Activated T-cell treated with anti-CD3 and anti-CD28 coated beads, Interleukin-2, amount 50 U/mL, for 48 hours (primary cell): ENCODE measurements at regions not wholly inside any gene's neighbourhood (a gene's known extent, or its start where the extent isn't known, plus 50 kb on each side); places are given as distances from the start of the nearest gene placed in this dataset.

Experiments
- DNase-seq, 2 experiments: peaks; one replicate each; pipeline ENCODE4 v3.0.0-alpha.2; 2020

GRCh38 chr2:219772103-219772635, 144.7 kb downstream of the SLC4A3 start:
- DNase-seq: no peak

- no peak for DNase-seq
Measured at GRCh38 chr2:219772697-219773096, 145.3 kb downstream of the SLC4A3 start.

- DNase-seq: no peak
Measured at GRCh38 chr2:219775506-219775905, 148.1 kb downstream of the SLC4A3 start.

- no peak for DNase-seq
Measured at GRCh38 chr2:219777388-219777787, 150.0 kb downstream of the SLC4A3 start.

GRCh38 chr2:219778189-219778588, 150.8 kb downstream of the SLC4A3 start:
- DNase-seq: no peak

DNA sequence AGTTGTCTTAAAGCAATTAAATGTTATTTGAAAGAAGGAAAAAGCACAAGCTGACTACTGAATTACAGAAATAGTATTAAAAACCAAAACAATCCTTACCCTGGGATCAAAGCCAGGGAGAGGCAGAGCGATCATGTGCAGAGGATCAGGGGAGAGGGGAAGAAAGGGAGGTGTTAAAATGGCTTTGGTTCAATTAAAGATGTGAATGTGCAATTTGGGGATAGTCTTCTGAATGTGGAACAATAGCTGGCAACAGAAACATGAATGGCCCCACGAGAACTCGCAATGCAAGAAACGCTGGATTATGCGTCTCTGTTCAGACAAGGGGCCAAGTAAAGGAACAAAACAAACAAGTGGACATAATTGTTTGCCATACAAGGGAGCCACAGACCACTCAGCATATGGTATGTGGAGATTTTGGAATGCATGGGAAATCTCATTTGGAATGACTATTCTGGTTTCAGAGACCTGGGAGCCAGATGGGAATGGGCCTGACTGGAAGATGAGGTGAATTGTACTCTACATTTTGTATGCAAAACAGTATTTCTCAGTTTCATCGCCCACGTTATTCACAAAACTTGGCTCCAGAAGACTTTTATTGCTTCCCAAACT, 155.4 kb downstream of the SLC4A3 start:
- DNase-seq: no peak

GRCh38 chr2:219783359-219783975, 156.0 kb downstream of the SLC4A3 start:
- DNase-seq: no peak

GRCh38 chr2:219784178-219784577, 156.7 kb downstream of the SLC4A3 start:
- DNase-seq: no peak

- DNase-seq: no peak
Measured at GRCh38 chr2:219789476-219789875, 162.0 kb downstream of the SLC4A3 start.

- DNase-seq: no peak
Measured at GRCh38 chr2:219792446-219792845, 165.0 kb downstream of the SLC4A3 start.

DNA sequence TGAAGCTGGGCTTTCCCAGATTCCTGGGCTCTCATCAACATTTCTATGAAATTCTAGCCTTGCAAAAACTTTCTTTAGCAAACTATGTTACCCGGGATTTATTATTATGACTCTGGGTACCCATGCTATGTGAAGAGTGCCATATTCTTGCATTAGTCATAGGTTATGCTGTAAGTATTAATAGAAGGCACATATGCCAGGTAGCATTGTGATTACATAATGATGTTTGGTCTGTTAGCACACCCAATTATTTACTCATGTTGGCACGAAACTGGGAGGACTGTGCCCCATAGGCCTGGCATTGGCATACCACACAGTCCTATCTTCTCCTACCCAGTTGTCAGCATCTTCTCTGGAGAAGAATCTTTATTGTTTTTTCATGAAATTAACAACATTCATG, 171.0 kb downstream of the SLC4A3 start:
- DNase-seq: no peak

- DNase-seq: no peak
Measured at GRCh38 chr2:219803294-219803693, 175.9 kb downstream of the SLC4A3 start.

DNA sequence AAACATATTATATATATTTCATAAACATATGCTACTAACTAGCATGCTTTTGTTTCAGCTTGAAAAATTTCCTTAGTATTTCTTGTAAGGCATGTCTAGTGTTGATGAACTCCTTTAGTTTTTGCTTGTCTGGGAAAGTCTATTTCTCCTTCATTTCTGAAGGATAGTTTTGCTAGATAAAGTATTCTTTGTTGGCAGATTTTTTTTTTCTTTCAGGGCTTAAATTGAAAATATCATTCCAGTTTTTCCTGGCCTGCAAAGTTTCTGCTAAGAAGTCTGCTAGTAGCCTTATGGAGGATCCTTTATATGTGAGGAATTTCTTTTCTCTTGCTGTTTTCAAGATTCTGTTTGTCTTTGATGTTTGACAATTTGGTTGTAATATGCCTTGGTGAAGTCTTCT, 183.5 kb downstream of the SLC4A3 start:
- DNase-seq: no peak

DNA sequence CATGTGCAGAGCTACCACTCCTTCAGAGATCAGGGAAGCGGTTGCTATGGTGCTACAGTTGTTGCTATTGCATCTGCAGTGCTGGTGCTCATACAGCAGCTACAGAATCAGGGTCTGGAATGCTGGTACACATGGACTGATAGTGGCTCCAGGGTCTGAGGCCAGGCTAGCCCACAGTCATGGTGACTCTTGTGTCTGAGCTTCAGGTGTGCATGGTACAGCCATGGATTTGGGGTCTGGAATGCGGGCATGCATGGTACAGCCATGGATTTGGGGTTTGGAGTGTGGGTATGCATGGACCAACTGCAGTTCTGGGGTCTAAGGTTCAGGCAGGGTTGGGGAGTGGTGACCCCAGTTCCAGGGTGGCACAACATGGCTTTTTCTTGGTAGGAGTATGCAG, 185.2 kb downstream of the SLC4A3 start:
- no peak for DNase-seq

DNA sequence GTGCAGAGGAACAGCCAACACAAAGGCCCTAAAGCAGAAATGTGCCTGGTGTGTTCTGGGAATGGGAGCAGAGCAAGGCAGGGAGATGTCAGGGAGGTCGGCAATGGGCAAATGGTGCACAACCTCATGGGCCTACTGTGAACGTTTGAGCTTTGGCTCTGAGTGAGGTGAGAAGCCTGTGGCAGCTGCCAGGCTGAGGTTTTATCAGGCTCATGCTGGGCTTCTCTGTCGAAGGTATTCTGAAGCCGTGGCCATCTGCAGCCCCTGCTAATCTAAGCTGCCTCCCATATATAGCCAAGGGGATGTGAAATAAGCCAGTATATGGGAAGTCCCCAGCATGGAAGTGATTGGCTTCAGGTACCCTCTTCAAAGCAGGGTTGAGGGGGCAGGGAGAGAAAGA, 193.3 kb downstream of the SLC4A3 start:
- no peak for DNase-seq

- no peak for DNase-seq
Measured at GRCh38 chr2:219823574-219823973, 196.1 kb downstream of the SLC4A3 start.

DNA sequence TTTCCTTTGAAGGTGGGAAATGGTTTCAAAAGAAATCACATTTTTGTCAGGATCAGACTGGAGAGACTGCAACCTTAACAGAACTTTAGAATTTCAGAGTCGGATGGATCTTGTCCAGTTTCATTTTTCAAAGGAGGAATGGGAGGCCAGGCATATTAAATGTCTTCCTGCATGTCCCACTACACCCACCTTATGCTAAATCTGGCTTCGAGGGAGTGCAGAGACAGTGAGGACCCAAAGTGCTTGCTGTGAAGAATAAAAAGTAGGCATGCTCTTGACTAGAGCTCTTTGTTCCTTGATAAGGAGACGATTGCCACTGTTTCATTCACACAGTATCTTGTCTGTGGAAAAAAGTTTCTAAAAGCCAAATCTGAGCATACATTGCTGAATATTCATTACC, 197.6 kb downstream of the SLC4A3 start:
- no peak for DNase-seq

- DNase-seq: no peak
Measured at GRCh38 chr2:219828127-219828526, 200.7 kb downstream of the SLC4A3 start.

DNA sequence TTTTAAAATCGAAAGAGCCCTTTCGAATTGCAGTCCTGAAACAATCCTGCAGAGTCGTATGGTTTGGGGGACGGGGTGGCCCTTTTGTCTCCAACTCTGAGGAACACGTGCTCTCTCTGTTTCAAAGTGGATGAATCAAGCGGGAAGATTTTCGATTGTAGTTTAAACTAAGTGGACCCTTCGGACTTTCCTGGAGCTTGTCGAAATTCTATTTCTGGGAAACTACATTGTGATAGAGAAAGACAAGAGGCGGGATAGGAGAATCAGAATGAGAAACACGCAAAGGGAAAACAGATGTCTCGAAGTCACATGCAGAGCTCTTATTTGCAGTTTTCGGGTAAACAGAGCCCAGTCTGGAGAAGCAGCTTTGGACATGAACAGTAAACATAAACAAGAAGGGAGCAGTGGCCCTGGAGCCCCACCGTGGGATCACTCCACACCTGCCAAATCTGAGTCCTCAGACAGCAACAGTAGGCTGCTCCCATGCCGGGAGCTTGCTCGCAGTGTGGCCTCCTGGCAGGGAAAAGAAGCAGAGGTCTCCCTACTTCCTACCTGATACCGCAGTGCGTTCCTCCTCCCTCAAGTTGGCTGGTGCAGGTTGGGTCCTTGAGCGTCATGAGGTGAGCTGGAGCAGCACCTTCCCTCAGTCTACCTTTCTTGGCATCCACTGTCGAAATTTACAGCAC, 202.4 kb downstream of the SLC4A3 start:
- no peak for DNase-seq

- no peak for DNase-seq
Measured at GRCh38 chr2:219830353-219830738, 202.9 kb downstream of the SLC4A3 start.

DNA sequence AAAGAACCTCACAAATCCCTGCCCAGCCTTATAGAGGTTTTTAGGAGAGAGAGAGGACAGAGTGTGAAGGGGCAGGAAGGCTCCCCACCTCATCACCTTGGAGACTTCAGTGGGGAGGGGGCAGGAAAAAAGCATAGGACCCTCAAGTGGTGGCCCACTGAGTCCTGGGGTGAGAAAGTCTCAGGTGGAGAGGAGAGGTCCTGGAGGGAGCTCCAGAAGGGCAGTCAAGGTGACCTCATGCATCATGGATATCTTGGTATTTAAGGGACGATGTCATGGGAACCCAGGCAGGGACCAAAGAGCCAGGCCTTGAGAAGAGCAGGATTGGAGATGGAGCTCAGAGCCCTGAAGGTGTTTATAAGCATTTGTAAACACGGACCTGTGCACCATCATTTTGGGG, 204.5 kb downstream of the SLC4A3 start:
- DNase-seq: no peak

- DNase-seq: no peak
Measured at GRCh38 chr2:219832904-219833303, 205.5 kb downstream of the SLC4A3 start.

DNA sequence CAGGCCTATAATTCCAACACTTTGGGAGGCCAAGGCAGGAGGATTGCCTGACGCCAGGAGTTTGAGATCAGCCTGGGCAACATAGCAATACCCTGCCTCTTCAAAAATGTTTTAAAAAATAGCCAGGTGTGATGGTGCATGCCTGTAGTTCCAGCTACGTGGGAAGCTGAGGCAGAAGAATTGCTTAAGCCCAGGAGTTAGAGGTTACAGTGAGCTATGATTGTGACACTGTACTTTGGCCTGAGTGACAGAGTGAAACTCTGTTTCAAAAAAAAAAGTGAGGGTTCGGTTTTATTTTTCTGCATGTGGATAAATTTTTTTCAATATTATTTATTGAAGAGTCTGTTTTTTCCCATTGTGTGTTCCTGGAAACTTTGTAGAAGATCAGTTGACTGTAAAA, 208.1 kb downstream of the SLC4A3 start:
- DNase-seq: no peak

GRCh38 chr2:219836647-219837177, 209.3 kb downstream of the SLC4A3 start:
- DNase-seq: no peak
